PC-9 (cell line): ENCODE measurements at regions not wholly inside any gene's neighbourhood (a gene's known extent, or its start where the extent isn't known, plus 50 kb on each side); places are given as distances from the start of the nearest gene placed in this dataset.

Experiments used
- EZH2 ChIP-seq: fragments of 200-600 bp; sonication (generic); IDR thresholded peaks from 2 replicates; pipeline ENCODE4 v1.8.0; 2017; ENCODE audit warnings: antibody characterized with exemption, low read depth
- TF ChIP-seq, protein P1 (sequence below): fragments of 200-600 bp; sonication (generic); conservative IDR thresholded peaks from 2 replicates; pipeline ENCODE4 v1.6.1; 2017; ENCODE audit warnings: mixed run types, antibody characterized with exemption, mild to moderate bottlenecking, moderate library complexity

DNA sequence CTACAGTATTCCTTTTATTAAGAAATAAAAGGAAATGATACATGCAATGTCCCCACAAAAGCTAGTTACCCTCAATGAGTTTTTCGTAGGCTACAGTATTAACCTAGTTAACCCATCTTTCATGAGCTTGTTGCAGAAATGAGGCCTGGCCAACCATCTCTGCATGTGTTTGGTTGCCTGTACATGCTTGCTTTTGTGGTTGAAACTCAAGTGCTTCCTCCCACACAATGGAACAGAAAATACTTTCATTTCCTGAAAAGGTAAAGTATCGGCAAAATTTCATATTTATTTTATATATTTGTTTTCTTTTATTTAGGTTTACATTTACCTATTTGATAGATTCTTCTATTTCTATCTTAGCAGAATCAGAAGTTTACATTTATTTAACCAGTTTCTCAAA, 214.6 kb upstream of the FAM241A start:
- TF ChIP-seq, protein P1, sequence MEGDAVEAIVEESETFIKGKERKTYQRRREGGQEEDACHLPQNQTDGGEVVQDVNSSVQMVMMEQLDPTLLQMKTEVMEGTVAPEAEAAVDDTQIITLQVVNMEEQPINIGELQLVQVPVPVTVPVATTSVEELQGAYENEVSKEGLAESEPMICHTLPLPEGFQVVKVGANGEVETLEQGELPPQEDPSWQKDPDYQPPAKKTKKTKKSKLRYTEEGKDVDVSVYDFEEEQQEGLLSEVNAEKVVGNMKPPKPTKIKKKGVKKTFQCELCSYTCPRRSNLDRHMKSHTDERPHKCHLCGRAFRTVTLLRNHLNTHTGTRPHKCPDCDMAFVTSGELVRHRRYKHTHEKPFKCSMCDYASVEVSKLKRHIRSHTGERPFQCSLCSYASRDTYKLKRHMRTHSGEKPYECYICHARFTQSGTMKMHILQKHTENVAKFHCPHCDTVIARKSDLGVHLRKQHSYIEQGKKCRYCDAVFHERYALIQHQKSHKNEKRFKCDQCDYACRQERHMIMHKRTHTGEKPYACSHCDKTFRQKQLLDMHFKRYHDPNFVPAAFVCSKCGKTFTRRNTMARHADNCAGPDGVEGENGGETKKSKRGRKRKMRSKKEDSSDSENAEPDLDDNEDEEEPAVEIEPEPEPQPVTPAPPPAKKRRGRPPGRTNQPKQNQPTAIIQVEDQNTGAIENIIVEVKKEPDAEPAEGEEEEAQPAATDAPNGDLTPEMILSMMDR, result no peak
- no peak for TF ChIP-seq EZH2
